Prostate gland (tissue), 2 donors: ENCODE measurements at regions not wholly inside any gene's neighbourhood (a gene's known extent, or its start where the extent isn't known, plus 50 kb on each side); places are given as distances from the start of the nearest gene placed in this dataset.

Experiments
- POLR2A ChIP-seq: fragments of 450-650 bp; IDR thresholded peaks from one replicate; pipeline ENCODE4 v1.6.1; 2016; ENCODE audit warnings: antibody characterized with exemption, mild to moderate bottlenecking
- TF ChIP-seq, protein P1 (sequence below), 4 experiments: fragments of 200-600 bp in 2 of 4; fragments of 450-650 bp in 2 of 4; sonication (generic) in 2 of 4; IDR thresholded peaks; 1 replicate in 3 of 4; 2 replicates in 1 of 4; pipeline ENCODE4 v1.5.1; 2016 to 2019; ENCODE audit warnings: antibody characterized with exemption in 4 of 4, mild to moderate bottlenecking in 2 of 4, moderate library complexity in 2 of 4

GRCh38 chr7:26930201-26930600 is 65.8 kb upstream of the SKAP2 start:
- TF ChIP-seq, protein P1, sequence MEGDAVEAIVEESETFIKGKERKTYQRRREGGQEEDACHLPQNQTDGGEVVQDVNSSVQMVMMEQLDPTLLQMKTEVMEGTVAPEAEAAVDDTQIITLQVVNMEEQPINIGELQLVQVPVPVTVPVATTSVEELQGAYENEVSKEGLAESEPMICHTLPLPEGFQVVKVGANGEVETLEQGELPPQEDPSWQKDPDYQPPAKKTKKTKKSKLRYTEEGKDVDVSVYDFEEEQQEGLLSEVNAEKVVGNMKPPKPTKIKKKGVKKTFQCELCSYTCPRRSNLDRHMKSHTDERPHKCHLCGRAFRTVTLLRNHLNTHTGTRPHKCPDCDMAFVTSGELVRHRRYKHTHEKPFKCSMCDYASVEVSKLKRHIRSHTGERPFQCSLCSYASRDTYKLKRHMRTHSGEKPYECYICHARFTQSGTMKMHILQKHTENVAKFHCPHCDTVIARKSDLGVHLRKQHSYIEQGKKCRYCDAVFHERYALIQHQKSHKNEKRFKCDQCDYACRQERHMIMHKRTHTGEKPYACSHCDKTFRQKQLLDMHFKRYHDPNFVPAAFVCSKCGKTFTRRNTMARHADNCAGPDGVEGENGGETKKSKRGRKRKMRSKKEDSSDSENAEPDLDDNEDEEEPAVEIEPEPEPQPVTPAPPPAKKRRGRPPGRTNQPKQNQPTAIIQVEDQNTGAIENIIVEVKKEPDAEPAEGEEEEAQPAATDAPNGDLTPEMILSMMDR (IDR thresholded peaks at IDR 0.05): no peak
- TF ChIP-seq POLR2A: no peak
